ENCODE measurements at regions not wholly inside any gene's neighbourhood (a gene's known extent, or its start where the extent isn't known, plus 50 kb on each side); places are given as distances from the start of the nearest gene placed in this dataset.

DNA sequence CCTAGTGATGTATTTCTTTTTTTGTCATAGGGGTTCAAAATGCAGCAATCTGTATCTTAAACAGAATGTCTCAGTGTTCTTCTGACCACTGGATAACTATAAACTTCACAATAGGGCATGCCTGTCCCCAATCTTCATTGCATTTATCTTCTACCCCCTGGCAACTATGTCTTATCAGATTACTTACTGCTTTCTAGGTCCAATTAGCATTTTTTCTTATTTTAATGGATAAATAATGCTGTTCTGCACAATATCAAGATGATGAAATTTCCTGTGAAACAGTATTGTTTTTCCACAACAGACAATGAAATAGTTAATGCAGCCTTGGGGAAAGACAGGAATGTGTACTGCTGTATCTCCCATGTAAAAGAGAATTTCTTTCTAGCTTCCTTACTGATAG, 432.1 kb downstream of the NSUN3 start:
- TF ChIP-seq EHMT2 (IDR thresholded peaks at IDR 0.05): no peak
- no peak for TF ChIP-seq CHD1 (IDR thresholded peaks at IDR 0.05; ENCODE audit: low read length)
- TF ChIP-seq ZKSCAN8 (CRISPR knock-in tag; IDR thresholded peaks at IDR 0.05): no peak

Measured in K562 (cell line).